LNCaP clone FGC (cell line): ENCODE measurements at regions not wholly inside any gene's neighbourhood (a gene's known extent, or its start where the extent isn't known, plus 50 kb on each side); places are given as distances from the start of the nearest gene placed in this dataset.
"Not testable (repeated sequence)": the region's sequence is repeated elsewhere in the genome, so short reads cannot be mapped to it uniquely, and the experiment has no call there.

ENCODE experiments used
- DNase-seq: peaks from one replicate; pipeline ENCODE4 v3.0.0-alpha.2; 2011; ENCODE audit warnings: low read depth
- H3K4me3 ChIP-seq: 2 replicates; pipeline ENCODE4 v1.5.1; 2011; ENCODE audit warnings: mild to moderate bottlenecking, low read depth, low read length, control low read depth
- CTCF ChIP-seq: IDR thresholded peaks from 2 replicates; pipeline ENCODE4 v1.5.1; 2012; ENCODE audit warnings: mild to moderate bottlenecking; ENCODE audit not compliant: control insufficient read depth, insufficient read depth; ENCODE audit errors: extremely low read depth

- no peak for TF ChIP-seq CTCF
- H3K4me3 ChIP-seq = no peak overlapping the region
- DNase-seq = no peak
Measured at GRCh38 chr1:67610450-67610849, 74.6 kb upstream of the GADD45A start.

GRCh38 chr1:67611846-67612245, 73.2 kb upstream of the GADD45A start:
- no peak for DNase-seq
- no peak for TF ChIP-seq CTCF
- H3K4me3 ChIP-seq = no peak overlapping the region

- TF ChIP-seq CTCF = no peak
- H3K4me3 ChIP-seq = no peak overlapping the region
- DNase-seq = no peak
Measured at GRCh38 chr1:67612788-67613241, 72.2 kb upstream of the GADD45A start.

- H3K4me3 ChIP-seq, DNase-seq: not testable (repeated sequence)
Measured at GRCh38 chr1:67613479-67613878, 71.5 kb upstream of the GADD45A start.

- DNase-seq = no peak
- TF ChIP-seq CTCF = no peak
- H3K4me3 ChIP-seq = no peak overlapping the region
Measured at GRCh38 chr1:67614511-67614934, 70.5 kb upstream of the GADD45A start.

- no peak overlapping the region for H3K4me3 ChIP-seq
- TF ChIP-seq CTCF = no peak
- DNase-seq = no peak
Measured at GRCh38 chr1:67615886-67616285, 69.1 kb upstream of the GADD45A start.

GRCh38 chr1:67616394-67616985, 68.5 kb upstream of the GADD45A start:
- DNase-seq = no peak
- TF ChIP-seq CTCF = no peak
- no peak overlapping the region for H3K4me3 ChIP-seq
